ENCODE measurements at regions not wholly inside any gene's neighbourhood (a gene's known extent, or its start where the extent isn't known, plus 50 kb on each side); places are given as distances from the start of the nearest gene placed in this dataset.

GRCh38 chr16:85234310-85235204 lies 122.3 kb upstream of the CIBAR2 start:
- no peak for TF ChIP-seq CTCF (IDR thresholded peaks at IDR 0.05; ENCODE audit: poor library complexity, severe bottlenecking)
- TF ChIP-seq SMC3 (conservative IDR thresholded peaks at IDR 0.05; ENCODE audit: poor library complexity), result no peak
- TF ChIP-seq REST (IDR thresholded peaks at IDR 0.05; ENCODE audit: borderline replicate concordance), result no peak
- TF ChIP-seq EZH2 (IDR thresholded peaks at IDR 0.05; ENCODE audit: borderline replicate concordance, insufficient read depth, low read length, poor library complexity, severe bottlenecking), result no peak
- no peak for TF ChIP-seq RAD21 (conservative IDR thresholded peaks at IDR 0.05)
- no peak for TF ChIP-seq POLR2AphosphoS5 (IDR thresholded peaks at IDR 0.05)
- TF ChIP-seq EP300 (conservative IDR thresholded peaks at IDR 0.05; ENCODE audit: poor library complexity, severe bottlenecking), result no peak
